GM20000 (cell line): ENCODE measurements at regions not wholly inside any gene's neighbourhood (a gene's known extent, or its start where the extent isn't known, plus 50 kb on each side); places are given as distances from the start of the nearest gene placed in this dataset.

ENCODE experiments used
- DNase-seq: peaks from one replicate; pipeline ENCODE4 v3.0.0; 2012; ENCODE audit warnings: low spot score
- TF ChIP-seq, protein P1 (sequence below): IDR thresholded peaks from 2 replicates; pipeline ENCODE4 v1.5.1; 2012; ENCODE audit warnings: mild to moderate bottlenecking, control low read depth; ENCODE audit errors: extremely low read depth, missing control alignments

DNA sequence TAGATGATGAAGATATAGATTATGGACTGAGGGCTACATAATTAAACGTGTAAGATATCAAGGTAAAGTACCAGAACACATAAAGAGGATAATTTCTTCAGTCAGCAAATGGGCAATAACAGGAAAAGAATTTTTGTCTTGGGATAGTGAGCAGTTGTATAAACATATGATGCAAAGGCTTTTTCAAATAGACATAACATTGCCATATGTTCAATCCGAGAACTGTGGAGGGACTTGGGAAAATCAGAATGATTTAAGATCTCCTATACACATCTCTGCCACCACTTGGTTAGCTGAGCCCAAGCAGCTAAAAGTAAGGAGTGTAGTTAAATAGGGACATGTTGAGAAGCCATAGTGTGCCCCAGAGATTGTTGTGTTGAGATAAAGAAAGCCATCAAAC is 287.6 kb upstream of the ZNF521 start:
- no peak for DNase-seq
- TF ChIP-seq, protein P1, sequence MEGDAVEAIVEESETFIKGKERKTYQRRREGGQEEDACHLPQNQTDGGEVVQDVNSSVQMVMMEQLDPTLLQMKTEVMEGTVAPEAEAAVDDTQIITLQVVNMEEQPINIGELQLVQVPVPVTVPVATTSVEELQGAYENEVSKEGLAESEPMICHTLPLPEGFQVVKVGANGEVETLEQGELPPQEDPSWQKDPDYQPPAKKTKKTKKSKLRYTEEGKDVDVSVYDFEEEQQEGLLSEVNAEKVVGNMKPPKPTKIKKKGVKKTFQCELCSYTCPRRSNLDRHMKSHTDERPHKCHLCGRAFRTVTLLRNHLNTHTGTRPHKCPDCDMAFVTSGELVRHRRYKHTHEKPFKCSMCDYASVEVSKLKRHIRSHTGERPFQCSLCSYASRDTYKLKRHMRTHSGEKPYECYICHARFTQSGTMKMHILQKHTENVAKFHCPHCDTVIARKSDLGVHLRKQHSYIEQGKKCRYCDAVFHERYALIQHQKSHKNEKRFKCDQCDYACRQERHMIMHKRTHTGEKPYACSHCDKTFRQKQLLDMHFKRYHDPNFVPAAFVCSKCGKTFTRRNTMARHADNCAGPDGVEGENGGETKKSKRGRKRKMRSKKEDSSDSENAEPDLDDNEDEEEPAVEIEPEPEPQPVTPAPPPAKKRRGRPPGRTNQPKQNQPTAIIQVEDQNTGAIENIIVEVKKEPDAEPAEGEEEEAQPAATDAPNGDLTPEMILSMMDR = no peak

DNA sequence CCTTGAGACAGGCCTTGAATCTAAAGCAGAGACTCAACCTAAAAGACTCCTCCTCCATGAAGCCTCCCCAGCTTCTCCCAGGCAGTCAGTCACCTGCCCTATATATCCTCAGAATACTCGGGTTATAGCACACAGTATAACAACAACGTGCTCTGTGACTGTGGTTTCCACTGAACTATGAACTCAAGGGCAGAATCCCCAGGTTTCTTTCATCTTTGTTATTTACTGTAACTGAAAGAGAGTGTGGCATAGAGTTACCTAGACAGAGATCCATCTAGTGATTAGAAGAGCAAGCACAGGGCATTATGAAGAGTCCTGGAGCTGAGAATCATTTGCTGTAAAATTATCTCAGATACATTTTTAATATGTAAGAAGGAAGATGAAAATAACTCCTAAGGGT is 281.6 kb upstream of the ZNF521 start:
- TF ChIP-seq, protein P1 = no peak
- DNase-seq = no peak

DNA sequence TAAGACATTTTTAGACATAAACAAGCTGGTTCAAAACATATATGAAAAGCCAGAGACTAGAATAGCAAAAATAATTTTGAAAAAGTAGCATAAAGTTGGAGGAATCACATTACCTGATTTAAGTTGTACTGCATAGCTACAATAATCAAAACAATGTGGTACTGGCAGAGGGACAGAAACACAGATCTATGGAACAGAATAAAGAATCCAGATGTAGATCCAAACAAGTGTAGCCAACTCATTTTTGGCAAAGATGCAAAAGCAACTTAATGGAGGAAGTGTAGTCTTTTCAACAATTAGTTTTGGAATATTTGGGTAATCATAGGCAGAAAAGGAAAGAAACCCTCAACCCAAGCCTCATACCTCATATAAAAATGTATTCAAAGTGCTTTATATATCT is 278.7 kb upstream of the ZNF521 start:
- DNase-seq = no peak
- TF ChIP-seq, protein P1 = no peak

DNA sequence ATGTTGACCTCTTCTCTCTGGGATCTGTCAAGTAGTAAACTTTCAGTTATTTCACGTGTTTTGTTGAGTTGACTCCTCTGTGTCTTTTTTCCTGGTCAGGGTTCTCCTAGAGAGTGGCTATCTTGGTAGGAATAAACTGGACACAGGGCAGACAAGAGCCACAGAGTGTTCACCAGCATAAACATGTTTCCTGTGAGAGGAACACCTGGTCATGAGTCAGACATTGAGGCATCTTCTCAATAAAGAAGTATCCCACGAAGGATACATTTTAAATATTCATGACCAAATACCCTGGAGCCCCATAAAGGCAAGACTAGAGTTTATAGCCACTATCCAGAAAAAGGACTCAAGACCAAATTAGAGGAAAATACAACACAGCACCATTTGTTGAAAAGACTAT is 269.7 kb upstream of the ZNF521 start:
- no peak for DNase-seq
- TF ChIP-seq, protein P1 = no peak

DNA sequence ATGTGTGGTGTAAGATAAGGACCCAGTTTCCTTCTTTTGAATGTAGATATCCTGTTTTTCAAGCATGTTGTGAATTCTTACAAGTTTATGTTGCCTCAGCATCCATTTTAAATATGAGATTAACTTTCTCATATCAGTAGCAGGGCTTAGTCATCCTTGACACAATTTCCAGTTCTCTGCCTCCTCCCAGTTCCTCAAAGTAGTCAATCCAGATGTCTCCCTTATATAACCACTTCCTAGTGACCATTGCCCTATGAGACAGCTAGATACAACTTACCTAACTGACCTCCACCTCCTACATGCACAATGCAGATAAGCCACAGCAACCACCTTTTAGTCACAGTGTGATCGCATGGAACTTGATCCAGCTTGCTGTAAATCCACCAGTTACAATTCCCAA is 269.2 kb upstream of the ZNF521 start:
- TF ChIP-seq, protein P1 = no peak
- DNase-seq = no peak

DNA sequence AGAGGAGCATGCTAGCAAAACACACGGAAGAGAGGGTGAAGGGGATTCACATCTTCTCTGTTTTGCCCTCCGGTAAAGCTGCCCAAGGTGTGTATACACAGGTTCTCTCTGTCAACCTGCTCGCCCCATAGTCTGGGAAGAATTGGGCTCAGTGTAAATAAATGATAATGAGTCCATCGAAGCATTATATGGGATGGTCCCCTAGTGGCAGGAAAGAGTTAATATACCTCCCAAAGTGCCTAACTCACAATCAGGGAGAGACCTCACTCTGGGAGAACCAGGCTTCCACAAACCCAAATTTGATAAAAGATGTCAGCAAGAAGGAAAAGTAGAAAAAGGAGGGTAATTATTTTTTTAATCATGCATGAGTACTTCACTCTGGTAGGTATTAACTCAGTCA is 262.2 kb upstream of the ZNF521 start:
- TF ChIP-seq, protein P1 = no peak
- no peak for DNase-seq

DNA sequence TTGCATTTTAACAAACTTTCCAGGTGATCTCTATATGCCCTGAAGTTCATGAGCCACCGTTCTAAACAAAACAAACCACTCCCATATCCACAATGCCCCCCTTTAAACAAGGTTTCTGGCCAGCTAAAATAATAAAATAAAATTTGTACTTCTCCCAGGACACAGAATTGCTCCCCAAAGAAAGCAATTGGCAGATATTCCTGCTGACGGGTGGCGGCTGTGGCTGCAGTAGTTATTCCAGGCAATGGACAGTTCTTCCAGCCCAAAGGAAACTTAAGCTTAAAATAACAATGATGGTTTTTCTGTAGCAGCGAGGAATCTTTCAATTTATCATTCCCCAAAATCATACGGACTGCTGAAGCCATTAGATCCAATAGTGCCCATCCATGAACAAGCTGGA is 260.5 kb upstream of the ZNF521 start:
- TF ChIP-seq, protein P1 = no peak
- DNase-seq = no peak
